Stimulated activated effector memory CD8-positive, alpha-beta T cell treated with anti-CD3 and anti-CD28 coated beads, Interleukin-12 subunit alpha, Interleukin-12 subunit beta, amount 100 ng/mL, for 72 hours (primary cell): ENCODE measurements at regions not wholly inside any gene's neighbourhood (a gene's known extent, or its start where the extent isn't known, plus 50 kb on each side); places are given as distances from the start of the nearest gene placed in this dataset.

ENCODE experiments used
- ATAC-seq: fragments of 150-1000 bp; cut with Tn5 transposase; 2 replicates; pipeline ENCODE4 v1.10.0; 2021
- DNase-seq, 2 donors: peaks; one replicate each; pipeline ENCODE4 v3.0.0; 2021 to 2022; ENCODE audit warnings: low spot score in 2 of 2
- H3K27ac Mint-ChIP-seq: one replicate; pipeline ENCODE4 v1.8.0; 2022; ENCODE audit warnings: mild to moderate bottlenecking, mixed read lengths
- H3K36me3 Mint-ChIP-seq: one replicate; pipeline ENCODE4 v1.8.0; 2022; ENCODE audit warnings: mild to moderate bottlenecking, mixed read lengths
- H3K4me1 Mint-ChIP-seq: one replicate; pipeline ENCODE4 v1.8.0; 2022; ENCODE audit warnings: mixed read lengths
- H3K4me3 Mint-ChIP-seq: one replicate; pipeline ENCODE4 v1.8.0; 2022; ENCODE audit warnings: mild to moderate bottlenecking, mixed read lengths
- H3K9me3 Mint-ChIP-seq: one replicate; pipeline ENCODE4 v1.8.0; 2022; ENCODE audit warnings: mixed read lengths

- Mint-ChIP-seq H3K9me3 (peaks cover 13% of the 10 kb centered on the region), H3K4me1 (no peaks in the 10 kb centered on the region)
- no peak for ATAC-seq
Observed at GRCh38 chr20:11080010-11080409, 406.2 kb upstream of the JAG1 start.

GRCh38 chr20:11080781-11081377 is 407.1 kb upstream of the JAG1 start:
- H3K27ac Mint-ChIP-seq: no peak overlapping the region
- no peak for ATAC-seq

More at GRCh38 chr20:11080010-11080409, 406.2 kb upstream of the JAG1 start:
- no peak overlapping the region for H3K27ac Mint-ChIP-seq
- H3K36me3 Mint-ChIP-seq: no peaks in the 10 kb centered on the region
- H3K4me3 Mint-ChIP-seq: no peak overlapping the region
- no peak for DNase-seq

GRCh38 chr20:11083841-11084240 is 410.0 kb upstream of the JAG1 start:
- H3K4me3 Mint-ChIP-seq: no peak overlapping the region
- peaks cover 17% of the 10 kb centered on the region for H3K9me3 Mint-ChIP-seq
- no peaks in the 10 kb centered on the region for H3K36me3 Mint-ChIP-seq
- no peaks in the 10 kb centered on the region for H3K4me1 Mint-ChIP-seq
- DNase-seq (no peak), ATAC-seq (no peak)
- H3K27ac Mint-ChIP-seq: no peak overlapping the region

More at GRCh38 chr20:11080781-11081377, 407.1 kb upstream of the JAG1 start:
- Mint-ChIP-seq H3K4me1 (no peaks in the 10 kb centered on the region), H3K9me3 (peaks cover 13% of the 10 kb centered on the region), H3K36me3 (no peaks in the 10 kb centered on the region), H3K4me3 (no peak overlapping the region)
- no peak for DNase-seq

GRCh38 chr20:11084508-11084907 is 410.7 kb upstream of the JAG1 start:
- Mint-ChIP-seq H3K4me3 (no peak overlapping the region), H3K4me1 (no peaks in the 10 kb centered on the region), H3K36me3 (no peaks in the 10 kb centered on the region), H3K27ac (no peak overlapping the region), H3K9me3 (peaks cover 15% of the 10 kb centered on the region)
- DNase-seq (no peak), ATAC-seq (no peak)

- H3K9me3 Mint-ChIP-seq: peaks cover 18% of the 10 kb centered on the region
- H3K27ac Mint-ChIP-seq: no peak overlapping the region
Observed at GRCh38 chr20:11086970-11087369, 413.2 kb upstream of the JAG1 start.

GRCh38 chr20:11090751-11091150 is 417.0 kb upstream of the JAG1 start:
- ATAC-seq (no peak), DNase-seq (no peak)
- H3K4me1 Mint-ChIP-seq: no peaks in the 10 kb centered on the region
- no peak overlapping the region for H3K27ac Mint-ChIP-seq
- H3K4me3 Mint-ChIP-seq: no peak overlapping the region
- H3K9me3 Mint-ChIP-seq: peaks cover 11% of the 10 kb centered on the region
- no peaks in the 10 kb centered on the region for H3K36me3 Mint-ChIP-seq

More at GRCh38 chr20:11086970-11087369, 413.2 kb upstream of the JAG1 start:
- Mint-ChIP-seq H3K4me1 (no peaks in the 10 kb centered on the region), H3K36me3 (no peaks in the 10 kb centered on the region), H3K4me3 (no peak overlapping the region)
- ATAC-seq: no peak
- DNase-seq: no peak

GRCh38 chr20:11091511-11091910 is 417.7 kb upstream of the JAG1 start:
- H3K36me3 Mint-ChIP-seq: no peaks in the 10 kb centered on the region
- H3K4me3 Mint-ChIP-seq: no peak overlapping the region
- peaks cover 16% of the 10 kb centered on the region for H3K9me3 Mint-ChIP-seq
- ATAC-seq: no peak
- DNase-seq: no peak
- H3K27ac Mint-ChIP-seq: no peak overlapping the region
- H3K4me1 Mint-ChIP-seq: no peaks in the 10 kb centered on the region

- no peak overlapping the region for H3K4me3 Mint-ChIP-seq
- H3K4me1 Mint-ChIP-seq: no peaks in the 10 kb centered on the region
- DNase-seq (no peak), ATAC-seq (no peak)
- H3K36me3 Mint-ChIP-seq: no peaks in the 10 kb centered on the region
- H3K27ac Mint-ChIP-seq: no peak overlapping the region
- peaks cover 16% of the 10 kb centered on the region for H3K9me3 Mint-ChIP-seq
Observed at GRCh38 chr20:11092151-11092550, 418.4 kb upstream of the JAG1 start.

GRCh38 chr20:11094196-11094595 is 420.4 kb upstream of the JAG1 start:
- Mint-ChIP-seq H3K9me3 (peaks cover 9% of the 10 kb centered on the region), H3K4me1 (no peaks in the 10 kb centered on the region), H3K36me3 (no peaks in the 10 kb centered on the region), H3K27ac (no peak overlapping the region), H3K4me3 (no peak overlapping the region)
- ATAC-seq (no peak), DNase-seq (no peak)

GRCh38 chr20:11094711-11095110 is 420.9 kb upstream of the JAG1 start:
- Mint-ChIP-seq H3K27ac (no peak overlapping the region), H3K36me3 (no peaks in the 10 kb centered on the region), H3K4me3 (no peak overlapping the region), H3K4me1 (no peaks in the 10 kb centered on the region), H3K9me3 (peaks cover 9% of the 10 kb centered on the region)
- no peak for ATAC-seq
- DNase-seq: no peak

- no peak for ATAC-seq
- no peaks in the 10 kb centered on the region for H3K36me3 Mint-ChIP-seq
Observed at GRCh38 chr20:11098888-11099287, 425.1 kb upstream of the JAG1 start.

GRCh38 chr20:11101243-11101642 is 427.4 kb upstream of the JAG1 start:
- ATAC-seq (no peak), DNase-seq (no peak)
- Mint-ChIP-seq H3K36me3 (no peaks in the 10 kb centered on the region), H3K4me1 (no peaks in the 10 kb centered on the region), H3K9me3 (peaks cover 10% of the 10 kb centered on the region), H3K27ac (no peak overlapping the region), H3K4me3 (no peak overlapping the region)

More at GRCh38 chr20:11098888-11099287, 425.1 kb upstream of the JAG1 start:
- H3K4me3 Mint-ChIP-seq: no peak overlapping the region
- peaks cover 9% of the 10 kb centered on the region for H3K9me3 Mint-ChIP-seq
- no peak overlapping the region for H3K27ac Mint-ChIP-seq
- H3K4me1 Mint-ChIP-seq: no peaks in the 10 kb centered on the region
- DNase-seq: no peak

GRCh38 chr20:11101696-11102095 is 427.9 kb upstream of the JAG1 start:
- peaks cover 9% of the 10 kb centered on the region for H3K9me3 Mint-ChIP-seq
- DNase-seq (no peak), ATAC-seq (no peak)
- no peaks in the 10 kb centered on the region for H3K4me1 Mint-ChIP-seq
- H3K27ac Mint-ChIP-seq: no peak overlapping the region
- H3K4me3 Mint-ChIP-seq: no peak overlapping the region
- no peaks in the 10 kb centered on the region for H3K36me3 Mint-ChIP-seq

GRCh38 chr20:11103866-11104265 is 430.1 kb upstream of the JAG1 start:
- Mint-ChIP-seq H3K4me1 (no peaks in the 10 kb centered on the region), H3K36me3 (no peaks in the 10 kb centered on the region), H3K27ac (no peak overlapping the region), H3K9me3 (peaks cover 9% of the 10 kb centered on the region), H3K4me3 (no peak overlapping the region)
- DNase-seq: no peak
- no peak for ATAC-seq

GRCh38 chr20:11108102-11108810 is 434.5 kb upstream of the JAG1 start:
- Mint-ChIP-seq H3K4me3 (no peak overlapping the region), H3K36me3 (no peaks in the 10 kb centered on the region), H3K4me1 (no peaks in the 10 kb centered on the region), H3K27ac (no peak overlapping the region), H3K9me3 (peaks cover 6% of the 10 kb centered on the region)
- DNase-seq (no peak), ATAC-seq (no peak)

- peaks cover 10% of the 10 kb centered on the region for H3K9me3 Mint-ChIP-seq
- no peak for ATAC-seq
- no peak overlapping the region for H3K4me3 Mint-ChIP-seq
- H3K27ac Mint-ChIP-seq: no peak overlapping the region
- no peak for DNase-seq
- H3K36me3 Mint-ChIP-seq: no peaks in the 10 kb centered on the region
- H3K4me1 Mint-ChIP-seq: no peaks in the 10 kb centered on the region
Observed at GRCh38 chr20:11110535-11110934, 436.7 kb upstream of the JAG1 start.
